Panc1 (cell line): ENCODE measurements at regions not wholly inside any gene's neighbourhood (a gene's known extent, or its start where the extent isn't known, plus 50 kb on each side); places are given as distances from the start of the nearest gene placed in this dataset.

Source experiments
- ATAC-seq: fragments of 200-7000 bp; cut with Tn5 transposase; 2 replicates; pipeline ENCODE4 v1.9.1; 2020; ENCODE audit warnings: mild to moderate bottlenecking, moderate library complexity
- BruUV-seq: library from RNA; stranded (reverse); fragments of 400-500 nt; replicated peaks from 2 replicates; lab custom pipeline; 2021; lab: Mats Ljungman, UMichigan
- CTCF ChIA-PET: fragments of 300-600 bp; sonication (Branson Sonifier 250); formaldehyde crosslinking; loops from one replicate; lab custom pipeline; 2022; ENCODE audit warnings: antibody characterized with exemption; lab: Charles Lee
- POLR2A ChIA-PET: fragments of 300-600 bp; sonication (Branson Sonifier 250); formaldehyde crosslinking; loops from one replicate; lab custom pipeline; 2022; ENCODE audit warnings: antibody characterized with exemption; lab: Charles Lee
- DNase-seq: peaks from one replicate; pipeline ENCODE4 v3.0.0-alpha.2; 2010; ENCODE audit warnings: low read depth, low spot score
- H3K27ac ChIP-seq: 2 replicates; pipeline ENCODE4 v1.5.1; 2011; ENCODE audit warnings: mild to moderate bottlenecking, low read length, inconsistent platforms
- H3K27me3 ChIP-seq: fragments of 200-500 bp; sonication (Bioruptor generic); 2 replicates; pipeline ENCODE4 v1.6.0; 2014; ENCODE audit warnings: low read length, inconsistent platforms; ENCODE audit not compliant: control insufficient read depth, insufficient read depth
- H3K36me3 ChIP-seq: fragments of 200-500 bp; sonication (Bioruptor generic); 2 replicates; pipeline ENCODE4 v1.5.1; 2014; ENCODE audit warnings: inconsistent platforms, mild to moderate bottlenecking, low read length, moderate library complexity; ENCODE audit not compliant: control insufficient read depth, insufficient read depth
- H3K4me1 ChIP-seq: 2 replicates; pipeline ENCODE4 v1.5.1; 2011; ENCODE audit warnings: inconsistent platforms, mild to moderate bottlenecking, low read length, moderate library complexity; ENCODE audit not compliant: control insufficient read depth, insufficient read depth
- H3K4me3 ChIP-seq, 2 experiments: 2 replicates each; pipeline ENCODE4 v1.5.1; 2011 to 2012; ENCODE audit warnings: low read depth in 2 of 2, low read length in 2 of 2, mild to moderate bottlenecking in 2 of 2, inconsistent platforms in 1 of 2, moderate library complexity in 1 of 2
- H3K9me3 ChIP-seq: fragments of 200-500 bp; sonication (Bioruptor generic); 2 replicates; pipeline ENCODE4 v1.5.1; 2014; ENCODE audit warnings: low read depth, mild to moderate bottlenecking, inconsistent platforms, low read length, moderate library complexity; ENCODE audit not compliant: control insufficient read depth, insufficient read depth
- POLR2AphosphoS5 ChIP-seq: IDR thresholded peaks from 2 replicates; pipeline ENCODE4 v1.6.1; 2012; ENCODE audit warnings: mild to moderate bottlenecking, low read depth, low read length, moderate library complexity
- REST ChIP-seq, 2 experiments: IDR thresholded peaks; 2 replicates each; pipeline ENCODE4 v1.6.1; 2011 to 2012; ENCODE audit warnings: low read depth in 2 of 2, control low read depth in 1 of 2, low read length in 1 of 2, mild to moderate bottlenecking in 1 of 2, moderate library complexity in 1 of 2; ENCODE audit not compliant: insufficient read depth in 1 of 2
- SIN3A ChIP-seq: IDR thresholded peaks from 2 replicates; pipeline ENCODE4 v1.6.1; 2012; ENCODE audit warnings: low read depth, mild to moderate bottlenecking, low read length, moderate library complexity, borderline replicate concordance; ENCODE audit not compliant: insufficient read depth
- TCF7L2 ChIP-seq: IDR thresholded peaks from 2 replicates; pipeline ENCODE4 v1.6.1; 2011; ENCODE audit warnings: mild to moderate bottlenecking, low read depth, low read length, inconsistent platforms
- in situ Hi-C: cut with HindIII; loops from 2 replicates; pipeline ENCODE4 v1.10.0; 2016; ENCODE audit warnings: low sequenced_read_pairs, low pct_unique_long_range_greater_than_20kb
- intact Hi-C: fragments of 100-400 bp; cut with micrococcal nuclease; formaldehyde crosslinking; loops from one replicate; pipeline ENCODE4 v1.10.0; 2022; ENCODE audit not compliant: unreplicated experiment
- TF ChIP-seq, protein P1 (sequence below): fragments of 450-650 bp; IDR thresholded peaks from 2 replicates; pipeline ENCODE4 v1.5.1; 2017; ENCODE audit warnings: mild to moderate bottlenecking

GRCh38 chr7:68509603-68510002, 1088.7 kb upstream of the AUTS2 start:
- ATAC-seq (no peak), DNase-seq (no peak)
- TF ChIP-seq TCF7L2 (no peak), SIN3A (no peak), POLR2AphosphoS5 (no peak), REST (IDR thresholded peaks at IDR 0.05; ENCODE audit: insufficient read depth in 1 of 2, low read depth in 2 of 2, low read length in 1 of 2) (no peak)
- TF ChIP-seq, protein P1, sequence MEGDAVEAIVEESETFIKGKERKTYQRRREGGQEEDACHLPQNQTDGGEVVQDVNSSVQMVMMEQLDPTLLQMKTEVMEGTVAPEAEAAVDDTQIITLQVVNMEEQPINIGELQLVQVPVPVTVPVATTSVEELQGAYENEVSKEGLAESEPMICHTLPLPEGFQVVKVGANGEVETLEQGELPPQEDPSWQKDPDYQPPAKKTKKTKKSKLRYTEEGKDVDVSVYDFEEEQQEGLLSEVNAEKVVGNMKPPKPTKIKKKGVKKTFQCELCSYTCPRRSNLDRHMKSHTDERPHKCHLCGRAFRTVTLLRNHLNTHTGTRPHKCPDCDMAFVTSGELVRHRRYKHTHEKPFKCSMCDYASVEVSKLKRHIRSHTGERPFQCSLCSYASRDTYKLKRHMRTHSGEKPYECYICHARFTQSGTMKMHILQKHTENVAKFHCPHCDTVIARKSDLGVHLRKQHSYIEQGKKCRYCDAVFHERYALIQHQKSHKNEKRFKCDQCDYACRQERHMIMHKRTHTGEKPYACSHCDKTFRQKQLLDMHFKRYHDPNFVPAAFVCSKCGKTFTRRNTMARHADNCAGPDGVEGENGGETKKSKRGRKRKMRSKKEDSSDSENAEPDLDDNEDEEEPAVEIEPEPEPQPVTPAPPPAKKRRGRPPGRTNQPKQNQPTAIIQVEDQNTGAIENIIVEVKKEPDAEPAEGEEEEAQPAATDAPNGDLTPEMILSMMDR = no peak
- POLR2A ChIA-PET = no interaction called here
- Histone ChIP-seq H3K36me3 (no peaks in the 10 kb centered on the region), H3K4me3 (no peak overlapping the region), H3K9me3 (no peaks in the 10 kb centered on the region), H3K27me3 (no peaks in the 10 kb centered on the region), H3K27ac (no peak overlapping the region), H3K4me1 (no peaks in the 10 kb centered on the region)
- in situ Hi-C loops = no loop called here
- intact Hi-C loops = no loop called here
- CTCF ChIA-PET = no interaction called here
- no TSS peak for BruUV-seq

DNA sequence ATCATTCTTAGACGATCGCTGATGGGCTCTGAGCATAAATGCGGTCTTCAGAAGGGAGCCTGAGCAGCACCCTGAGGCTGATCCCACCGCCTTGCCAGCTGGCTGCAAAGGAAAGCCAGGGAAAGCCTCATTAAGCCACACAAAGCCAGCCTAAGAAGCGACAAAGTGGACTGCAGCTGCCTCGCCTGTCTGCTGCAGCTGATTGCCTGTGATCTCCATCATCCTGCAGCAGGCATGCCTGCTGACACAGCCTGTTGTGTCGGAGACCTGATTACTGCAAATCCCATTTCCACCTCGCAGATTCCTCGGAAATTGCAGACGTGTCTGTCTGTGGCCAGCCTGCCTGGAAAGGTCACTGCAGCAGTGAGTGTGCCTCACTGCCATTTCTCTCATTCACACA, 1087.0 kb upstream of the AUTS2 start:
- POLR2A ChIA-PET = no interaction called here
- no TSS peak for BruUV-seq
- CTCF ChIA-PET = no interaction called here
- intact Hi-C loops = no loop called here
- H3K36me3 ChIP-seq = no peaks in the 10 kb centered on the region
- DNase-seq (no peak), ATAC-seq (no peak)
- in situ Hi-C loops = no loop called here
- H3K27ac ChIP-seq = no peak overlapping the region
- TF ChIP-seq REST (IDR thresholded peaks at IDR 0.05; ENCODE audit: insufficient read depth in 1 of 2, low read depth in 2 of 2, low read length in 1 of 2) (no peak), POLR2AphosphoS5 (no peak), SIN3A (no peak), TCF7L2 (no peak)
- TF ChIP-seq, protein P1 = no peak
- H3K9me3 ChIP-seq = no peaks in the 10 kb centered on the region
- H3K4me3 ChIP-seq = no peak overlapping the region
- no peaks in the 10 kb centered on the region for H3K27me3 ChIP-seq
- no peaks in the 10 kb centered on the region for H3K4me1 ChIP-seq
